GM19455 (cell line): ENCODE measurements at regions not wholly inside any gene's neighbourhood (a gene's known extent, or its start where the extent isn't known, plus 50 kb on each side); places are given as distances from the start of the nearest gene placed in this dataset.
"Not testable (repeated sequence)": the region's sequence is repeated elsewhere in the genome, so short reads cannot be mapped to it uniquely, and the experiment has no call there.

Experiments used
- ATAC-seq: cut with Tn5 transposase; IDR thresholded peaks from one replicate; pipeline ENCODE4 v1.9.1; 2021; ENCODE audit not compliant: unreplicated experiment

GRCh38 chr16:21422824-21423223 lies 144.7 kb upstream of the CRYM start:
- not testable (repeated sequence) for ATAC-seq

GRCh38 chr16:21404699-21405098 lies 126.6 kb upstream of the CRYM start:
- not testable (repeated sequence) for ATAC-seq

- not testable (repeated sequence) for ATAC-seq
Observed at GRCh38 chr16:21397866-21398265, 119.8 kb upstream of the CRYM start.

GRCh38 chr16:21396545-21396944 lies 118.5 kb upstream of the CRYM start:
- ATAC-seq, result not testable (repeated sequence)

- ATAC-seq, result not testable (repeated sequence)
Observed at GRCh38 chr16:21390634-21391033, 112.5 kb upstream of the CRYM start.

GRCh38 chr16:21389860-21390259 lies 111.8 kb upstream of the CRYM start:
- ATAC-seq, result not testable (repeated sequence)

GRCh38 chr16:21387757-21388156 lies 109.7 kb upstream of the CRYM start:
- not testable (repeated sequence) for ATAC-seq

- not testable (repeated sequence) for ATAC-seq
Observed at GRCh38 chr16:21386201-21386915, 108.3 kb upstream of the CRYM start.

GRCh38 chr16:21383682-21384081 lies 105.6 kb upstream of the CRYM start:
- ATAC-seq, result not testable (repeated sequence)

GRCh38 chr16:21379645-21380044 lies 101.6 kb upstream of the CRYM start:
- not testable (repeated sequence) for ATAC-seq

GRCh38 chr16:21376196-21376899 lies 98.3 kb upstream of the CRYM start:
- not testable (repeated sequence) for ATAC-seq

GRCh38 chr16:21375334-21375733 lies 97.2 kb upstream of the CRYM start:
- not testable (repeated sequence) for ATAC-seq

GRCh38 chr16:21373454-21373853 lies 95.4 kb upstream of the CRYM start:
- ATAC-seq, result not testable (repeated sequence)

- ATAC-seq, result not testable (repeated sequence)
Observed at GRCh38 chr16:21372862-21373261, 94.8 kb upstream of the CRYM start.

GRCh38 chr16:21372162-21372835 lies 94.2 kb upstream of the CRYM start:
- ATAC-seq, result not testable (repeated sequence)

GRCh38 chr16:21370791-21371190 lies 92.7 kb upstream of the CRYM start:
- not testable (repeated sequence) for ATAC-seq

- not testable (repeated sequence) for ATAC-seq
Observed at GRCh38 chr16:21368973-21369942, 91.2 kb upstream of the CRYM start.

GRCh38 chr16:21367733-21368421 lies 89.8 kb upstream of the CRYM start:
- ATAC-seq, result not testable (repeated sequence)

GRCh38 chr16:21366998-21367397 lies 88.9 kb upstream of the CRYM start:
- not testable (repeated sequence) for ATAC-seq

- not testable (repeated sequence) for ATAC-seq
Observed at GRCh38 chr16:21365541-21365940, 87.5 kb upstream of the CRYM start.
